ENCODE measurements at regions not wholly inside any gene's neighbourhood (a gene's known extent, or its start where the extent isn't known, plus 50 kb on each side); places are given as distances from the start of the nearest gene placed in this dataset.
A peak's percentile ranks its signal among the peaks of the same experiment; 100 is the strongest.

GRCh38 chr4:182174979-182175378 lies 68.2 kb upstream of the TENM3 start:
- H2AK5ac ChIP-seq (ENCODE audit: low read length): no peak overlapping the region
- H3K79me1 ChIP-seq (ENCODE audit: low read length): peaks cover 5% of the 10 kb centered on the region
- H2BK120ac ChIP-seq (ENCODE audit: low read depth, low read length): no peak overlapping the region
- H4K5ac ChIP-seq (ENCODE audit: low read length): no peak overlapping the region
- H3K79me2 ChIP-seq (ENCODE audit: control insufficient read depth, insufficient read depth, low read length): peaks cover 9% of the 10 kb centered on the region
- no peak overlapping the region for H3K4me3 ChIP-seq (ENCODE audit: low read length)
- H2BK5ac ChIP-seq (ENCODE audit: low read length): no peak overlapping the region
- no peak for DNase-seq
- no peak overlapping the region for H4K8ac ChIP-seq (ENCODE audit: low read depth, low read length)
- no peaks in the 10 kb centered on the region for H3K36me3 ChIP-seq (ENCODE audit: control insufficient read depth, insufficient read depth, low read length)
- no peak overlapping the region for H3K4me2 ChIP-seq (ENCODE audit: low read length)
- no peak overlapping the region for H3K27ac ChIP-seq (ENCODE audit: low read depth, low read length)
- no peak overlapping the region for H3K4ac ChIP-seq (ENCODE audit: low read depth, low read length)
- no CpG with 5 or more reads among the region's 1 CpG for WGBS (ENCODE audit: extremely low coverage, insufficient coverage, low lambda C conversion rate)
- no peak overlapping the region for H3K23ac ChIP-seq (ENCODE audit: low read length)
- no peak overlapping the region for H3K18ac ChIP-seq (ENCODE audit: low read length)
- no peaks in the 10 kb centered on the region for H3K4me1 ChIP-seq (ENCODE audit: control insufficient read depth, low read depth, low read length)
- no peaks in the 10 kb centered on the region for H3K27me3 ChIP-seq (ENCODE audit: insufficient read depth, low read length, poor library complexity)
- H3K9ac ChIP-seq (ENCODE audit: low read length): no peak overlapping the region
- no peak overlapping the region for H2BK15ac ChIP-seq (replicated peaks; ENCODE audit: low read depth)
- no peak overlapping the region for H3K56ac ChIP-seq (ENCODE audit: low read length)

GRCh38 chr4:182175788-182176519 lies 67.2 kb upstream of the TENM3 start:
- no peak for DNase-seq
- Histone ChIP-seq H3K36me3 (ENCODE audit: control insufficient read depth, insufficient read depth, low read length) (no peaks in the 10 kb centered on the region), H2BK15ac (replicated peaks; ENCODE audit: low read depth) (no peak overlapping the region), H4K5ac (ENCODE audit: low read length) (no peak overlapping the region), H2BK5ac (ENCODE audit: low read length) (no peak overlapping the region), H3K4me3 (ENCODE audit: low read length) (no peak overlapping the region), H3K4me1 (ENCODE audit: control insufficient read depth, low read depth, low read length) (no peaks in the 10 kb centered on the region), H3K56ac (ENCODE audit: low read length) (no peak overlapping the region), H3K79me1 (ENCODE audit: low read length) (peaks cover 5% of the 10 kb centered on the region), H3K9ac (ENCODE audit: low read length) (no peak overlapping the region), H3K4ac (ENCODE audit: low read depth, low read length) (no peak overlapping the region), H3K4me2 (ENCODE audit: low read length) (no peak overlapping the region), H3K23ac (ENCODE audit: low read length) (no peak overlapping the region), H2AK5ac (ENCODE audit: low read length) (no peak overlapping the region), H3K27ac (ENCODE audit: low read depth, low read length) (no peak overlapping the region), H3K18ac (ENCODE audit: low read length) (no peak overlapping the region), H2BK120ac (ENCODE audit: low read depth, low read length) (no peak overlapping the region), H3K79me2 (ENCODE audit: control insufficient read depth, insufficient read depth, low read length) (peaks cover 9% of the 10 kb centered on the region), H4K8ac (ENCODE audit: low read depth, low read length) (no peak overlapping the region), H3K27me3 (ENCODE audit: insufficient read depth, low read length, poor library complexity) (no peaks in the 10 kb centered on the region)
- WGBS (ENCODE audit: extremely low coverage, insufficient coverage, low lambda C conversion rate): 100% methylated on average over 3 of the region's 19 CpGs

- H3K27me3 ChIP-seq (ENCODE audit: insufficient read depth, low read length, poor library complexity): no peaks in the 10 kb centered on the region
- H3K4me3 ChIP-seq (ENCODE audit: low read length): no peak overlapping the region
- no peak overlapping the region for H3K27ac ChIP-seq (ENCODE audit: low read depth, low read length)
- no peak overlapping the region for H4K5ac ChIP-seq (ENCODE audit: low read length)
- no peak overlapping the region for H2BK5ac ChIP-seq (ENCODE audit: low read length)
- no peak overlapping the region for H3K4me2 ChIP-seq (ENCODE audit: low read length)
- no peak overlapping the region for H3K56ac ChIP-seq (ENCODE audit: low read length)
- peaks cover 9% of the 10 kb centered on the region for H3K79me2 ChIP-seq (ENCODE audit: control insufficient read depth, insufficient read depth, low read length)
- DNase-seq: no peak
- H2BK120ac ChIP-seq (ENCODE audit: low read depth, low read length): no peak overlapping the region
- no peak overlapping the region for H2BK15ac ChIP-seq (replicated peaks; ENCODE audit: low read depth)
- 100% methylated on average over 1 of the region's 6 CpGs for WGBS (ENCODE audit: extremely low coverage, insufficient coverage, low lambda C conversion rate)
- H3K4ac ChIP-seq (ENCODE audit: low read depth, low read length): no peak overlapping the region
- H3K36me3 ChIP-seq (ENCODE audit: control insufficient read depth, insufficient read depth, low read length): no peaks in the 10 kb centered on the region
- H2AK5ac ChIP-seq (ENCODE audit: low read length): no peak overlapping the region
- H3K79me1 ChIP-seq (ENCODE audit: low read length): peaks cover 5% of the 10 kb centered on the region
- no peak overlapping the region for H3K9ac ChIP-seq (ENCODE audit: low read length)
- no peaks in the 10 kb centered on the region for H3K4me1 ChIP-seq (ENCODE audit: control insufficient read depth, low read depth, low read length)
- no peak overlapping the region for H3K18ac ChIP-seq (ENCODE audit: low read length)
- no peak overlapping the region for H4K8ac ChIP-seq (ENCODE audit: low read depth, low read length)
- no peak overlapping the region for H3K23ac ChIP-seq (ENCODE audit: low read length)
These were observed 66.0 kb upstream of the TENM3 start for GRCh38 chr4:182177166-182177565.

GRCh38 chr4:182179105-182179504 lies 64.1 kb upstream of the TENM3 start:
- H3K27ac ChIP-seq (ENCODE audit: low read depth, low read length): no peak overlapping the region
- H3K23ac ChIP-seq (ENCODE audit: low read length): no peak overlapping the region

GRCh38 chr4:182179751-182180150 lies 63.5 kb upstream of the TENM3 start:
- Histone ChIP-seq H3K36me3 (ENCODE audit: control insufficient read depth, insufficient read depth, low read length) (no peaks in the 10 kb centered on the region), H2AK5ac (ENCODE audit: low read length) (no peak overlapping the region), H3K4me2 (ENCODE audit: low read length) (no peak overlapping the region), H2BK5ac (ENCODE audit: low read length) (no peak overlapping the region), H3K79me2 (ENCODE audit: control insufficient read depth, insufficient read depth, low read length) (peaks cover 9% of the 10 kb centered on the region), H3K56ac (ENCODE audit: low read length) (no peak overlapping the region), H3K4ac (ENCODE audit: low read depth, low read length) (no peak overlapping the region), H4K5ac (ENCODE audit: low read length) (no peak overlapping the region), H2BK120ac (ENCODE audit: low read depth, low read length) (no peak overlapping the region), H3K79me1 (ENCODE audit: low read length) (peaks cover 2% of the 10 kb centered on the region), H3K18ac (ENCODE audit: low read length) (no peak overlapping the region), H3K4me1 (ENCODE audit: control insufficient read depth, low read depth, low read length) (no peaks in the 10 kb centered on the region), H3K4me3 (ENCODE audit: low read length) (no peak overlapping the region), H3K23ac (ENCODE audit: low read length) (no peak overlapping the region), H3K27ac (ENCODE audit: low read depth, low read length) (no peak overlapping the region), H3K27me3 (ENCODE audit: insufficient read depth, low read length, poor library complexity) (no peaks in the 10 kb centered on the region), H3K9ac (ENCODE audit: low read length) (no peak overlapping the region), H4K8ac (ENCODE audit: low read depth, low read length) (no peak overlapping the region), H2BK15ac (replicated peaks; ENCODE audit: low read depth) (no peak overlapping the region)
- WGBS (ENCODE audit: extremely low coverage, insufficient coverage, low lambda C conversion rate): no CpG with 5 or more reads among the region's 1 CpG
- no peak for DNase-seq

More at GRCh38 chr4:182179105-182179504, 64.1 kb upstream of the TENM3 start:
- peak; percentile 67 for DNase-seq
- Histone ChIP-seq H3K4me1 (ENCODE audit: control insufficient read depth, low read depth, low read length) (no peaks in the 10 kb centered on the region), H2BK15ac (replicated peaks; ENCODE audit: low read depth) (no peak overlapping the region), H4K5ac (ENCODE audit: low read length) (no peak overlapping the region), H3K9ac (ENCODE audit: low read length) (no peak overlapping the region), H3K79me2 (ENCODE audit: control insufficient read depth, insufficient read depth, low read length) (peaks cover 9% of the 10 kb centered on the region), H2BK5ac (ENCODE audit: low read length) (no peak overlapping the region), H3K4ac (ENCODE audit: low read depth, low read length) (no peak overlapping the region), H2BK120ac (ENCODE audit: low read depth, low read length) (no peak overlapping the region), H3K4me3 (ENCODE audit: low read length) (no peak overlapping the region), H3K18ac (ENCODE audit: low read length) (no peak overlapping the region), H4K8ac (ENCODE audit: low read depth, low read length) (no peak overlapping the region), H2AK5ac (ENCODE audit: low read length) (no peak overlapping the region), H3K36me3 (ENCODE audit: control insufficient read depth, insufficient read depth, low read length) (no peaks in the 10 kb centered on the region), H3K27me3 (ENCODE audit: insufficient read depth, low read length, poor library complexity) (no peaks in the 10 kb centered on the region), H3K56ac (ENCODE audit: low read length) (no peak overlapping the region), H3K79me1 (ENCODE audit: low read length) (peaks cover 2% of the 10 kb centered on the region), H3K4me2 (ENCODE audit: low read length) (no peak overlapping the region)
- no CpG with 5 or more reads among the region's 1 CpG for WGBS (ENCODE audit: extremely low coverage, insufficient coverage, low lambda C conversion rate)

- no peak overlapping the region for H2BK15ac ChIP-seq (replicated peaks; ENCODE audit: low read depth)
These were observed 57.7 kb upstream of the TENM3 start for GRCh38 chr4:182185491-182185890.

More at GRCh38 chr4:182185491-182185890, 57.7 kb upstream of the TENM3 start:
- WGBS (ENCODE audit: extremely low coverage, insufficient coverage, low lambda C conversion rate): no CpG with 5 or more reads among the region's 6 CpGs
- Histone ChIP-seq H3K27me3 (ENCODE audit: insufficient read depth, low read length, poor library complexity) (no peaks in the 10 kb centered on the region), H3K79me2 (ENCODE audit: control insufficient read depth, insufficient read depth, low read length) (peaks cover 5% of the 10 kb centered on the region), H4K8ac (ENCODE audit: low read depth, low read length) (no peak overlapping the region), H3K4ac (ENCODE audit: low read depth, low read length) (no peak overlapping the region), H2BK5ac (ENCODE audit: low read length) (no peak overlapping the region), H3K9ac (ENCODE audit: low read length) (no peak overlapping the region), H2AK5ac (ENCODE audit: low read length) (no peak overlapping the region), H3K27ac (ENCODE audit: low read depth, low read length) (no peak overlapping the region), H3K4me3 (ENCODE audit: low read length) (no peak overlapping the region), H3K4me2 (ENCODE audit: low read length) (no peak overlapping the region), H3K79me1 (ENCODE audit: low read length) (peaks cover 4% of the 10 kb centered on the region), H3K36me3 (ENCODE audit: control insufficient read depth, insufficient read depth, low read length) (no peaks in the 10 kb centered on the region), H4K5ac (ENCODE audit: low read length) (no peak overlapping the region), H3K56ac (ENCODE audit: low read length) (no peak overlapping the region), H3K4me1 (ENCODE audit: control insufficient read depth, low read depth, low read length) (no peaks in the 10 kb centered on the region), H2BK120ac (ENCODE audit: low read depth, low read length) (no peak overlapping the region), H3K23ac (ENCODE audit: low read length) (no peak overlapping the region), H3K18ac (ENCODE audit: low read length) (no peak overlapping the region)
- DNase-seq: no peak

All from mesendoderm (in vitro differentiated cells).